ENCODE measurements at regions not wholly inside any gene's neighbourhood (a gene's known extent, or its start where the extent isn't known, plus 50 kb on each side); places are given as distances from the start of the nearest gene placed in this dataset.

DNA sequence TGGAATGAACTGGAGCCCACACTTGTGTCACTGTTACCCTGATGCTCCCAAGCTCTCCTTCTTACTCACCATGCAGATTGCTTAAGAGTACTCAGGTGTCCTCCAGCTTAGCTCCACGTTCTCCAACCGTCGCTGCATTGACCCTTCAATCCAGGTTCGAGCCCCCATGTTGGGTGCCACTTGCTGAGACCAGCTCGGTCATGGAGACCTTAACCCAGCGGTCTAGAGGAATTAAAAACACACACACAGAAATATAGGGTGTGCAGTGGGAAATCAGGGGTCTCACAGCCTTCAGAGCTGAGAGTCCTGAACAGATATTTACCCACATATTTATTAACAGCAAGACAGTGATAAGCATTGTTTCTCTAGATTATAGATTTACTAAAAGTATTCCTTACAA is 229.1 kb upstream of the APCDD1 start (continued):
- TF ChIP-seq TCF7L2 (IDR thresholded peaks at IDR 0.05; ENCODE audit: borderline replicate concordance, extremely low read depth, insufficient read depth, insufficient read length) (no peak), CBX3 (IDR thresholded peaks at IDR 0.05; ENCODE audit: low read depth) (no peak), SRF (IDR thresholded peaks at IDR 0.05; ENCODE audit: low read depth) (no peak), ZFX (IDR thresholded peaks at IDR 0.05) (no peak), JUND (IDR thresholded peaks at IDR 0.05) (no peak)

- peaks cover 0 to 4% of the 10 kb centered on the region in 2 experiments; a peak in 1 of 4 replicates for H3K9me3 ChIP-seq (ENCODE audit: control insufficient read depth in 1 of 2, insufficient read depth in 1 of 2, low read depth in 1 of 2, low read length in 2 of 2)
- no peaks in the 10 kb centered on the region for H3K79me2 ChIP-seq (ENCODE audit: insufficient read depth, low read length)
- H3K36me3 ChIP-seq (ENCODE audit: control insufficient read depth in 1 of 2, insufficient read depth in 2 of 2, low read length in 2 of 2): no peaks in the 10 kb centered on the region
- RAD21 ChIA-PET (ENCODE audit: low non-redundant PET in 1 of 2, low total read pairs in 2 of 2, uncharacterized antibody in 2 of 2, unreplicated experiment in 2 of 2): no interaction called here
- no peak overlapping the region for H3K4me3 ChIP-seq (replicated peaks in 1 of 2; ENCODE audit: low read depth in 1 of 2, low read length in 2 of 2)
- intact Hi-C loops (cut with micrococcal nuclease): no loop called here
- H3K27ac ChIP-seq (ENCODE audit: low read depth, low read length): no peak overlapping the region
- POLR2A ChIA-PET: no interaction called here
- H3K9me2 ChIP-seq (ENCODE audit: insufficient read depth): no peaks in the 10 kb centered on the region
- peaks cover 0 to 6% of the 10 kb centered on the region in 2 experiments; a peak in 2 of 4 replicates for H3K4me1 ChIP-seq (ENCODE audit: control insufficient read depth in 1 of 2, insufficient read depth in 2 of 2, low read length in 2 of 2)
- no peak for ATAC-seq
- BruUV-seq (replicated peaks): no TSS peak
- no peak overlapping the region for H3K9ac ChIP-seq (ENCODE audit: low read length)
- no peak for DNase-seq (ENCODE audit: low read depth, low spot score)
- no peak overlapping the region for H2AFZ ChIP-seq (ENCODE audit: low read depth, low read length, poor library complexity, severe bottlenecking)
- H4K20me1 ChIP-seq (ENCODE audit: insufficient read depth): no peaks in the 10 kb centered on the region
- CTCF ChIA-PET: no interaction called here
- TF ChIP-seq CTCF (IDR thresholded peaks at IDR 0.05 in 2 of 3, conservative IDR thresholded peaks at IDR 0.05 in 1 of 3; ENCODE audit: borderline replicate concordance in 1 of 3, insufficient read depth in 1 of 3, low read depth in 2 of 3, low read length in 2 of 3): no peak
- no peak for TF ChIP-seq POLR2AphosphoS5 (IDR thresholded peaks at IDR 0.05; ENCODE audit: low read depth, low read length)
- TF ChIP-seq POLR2A (IDR thresholded peaks at IDR 0.05; ENCODE audit: borderline replicate concordance, extremely low read depth, insufficient read depth, insufficient read length): no peak
- no peak for TF ChIP-seq CBX3 (IDR thresholded peaks at IDR 0.05; ENCODE audit: low read depth)
- no peak overlapping the region for H3K4me2 ChIP-seq (ENCODE audit: low read length)
- H3K27me3 ChIP-seq (ENCODE audit: insufficient read depth, low read length): no peaks in the 10 kb centered on the region
These were observed 227.5 kb upstream of the APCDD1 start for GRCh38 chr18:10226971-10227370.

All from HCT116 (cell line).